Erythroblast (primary cell): ENCODE measurements at regions not wholly inside any gene's neighbourhood (a gene's known extent, or its start where the extent isn't known, plus 50 kb on each side); places are given as distances from the start of the nearest gene placed in this dataset.

Experiments
- DNase-seq, 2 experiments: peaks; one replicate each; lab custom pipeline; 2025; lab: John Stamatoyannopoulos, UW
- GATA1 ChIP-seq: IDR thresholded peaks from 2 replicates; pipeline ENCODE4 v1.6.1; 2011; ENCODE audit warnings: low read depth, mild to moderate bottlenecking, control low read depth, low read length, moderate library complexity
- POLR2A ChIP-seq: IDR thresholded peaks from 2 replicates; pipeline ENCODE4 v1.6.1; 2011; ENCODE audit warnings: mild to moderate bottlenecking, low read length

GRCh38 chr20:18979132-18979531, 165.5 kb downstream of the SCP2D1 start:
- no peak for DNase-seq
- TF ChIP-seq GATA1 (no peak), POLR2A (no peak)

GRCh38 chr20:18981962-18982539, 168.5 kb downstream of the SCP2D1 start:
- TF ChIP-seq POLR2A (no peak), GATA1 (no peak)
- no peak for DNase-seq

GRCh38 chr20:18983796-18984195, 170.2 kb downstream of the SCP2D1 start:
- no peak for DNase-seq
- TF ChIP-seq POLR2A (no peak), GATA1 (no peak)

- no peak for DNase-seq
These were observed 170.9 kb downstream of the SCP2D1 start for GRCh38 chr20:18984238-18985200.

GRCh38 chr20:18985551-18985950, 172.0 kb downstream of the SCP2D1 start:
- no peak for DNase-seq
- no peak for TF ChIP-seq GATA1
- no peak for TF ChIP-seq POLR2A

More at GRCh38 chr20:18984238-18985200, 170.9 kb downstream of the SCP2D1 start:
- TF ChIP-seq POLR2A (no peak), GATA1 (no peak)

GRCh38 chr20:18986146-18986830, 172.7 kb downstream of the SCP2D1 start:
- TF ChIP-seq GATA1 (no peak), POLR2A (no peak)
- DNase-seq: no peak

GRCh38 chr20:18986895-18987580, 173.5 kb downstream of the SCP2D1 start:
- TF ChIP-seq GATA1 (no peak), POLR2A (no peak)
- DNase-seq: no peak

GRCh38 chr20:18987781-18988360, 174.3 kb downstream of the SCP2D1 start:
- no peak for TF ChIP-seq GATA1
- TF ChIP-seq POLR2A: no peak

GRCh38 chr20:18988701-18989100, 175.1 kb downstream of the SCP2D1 start:
- no peak for TF ChIP-seq GATA1
- no peak for TF ChIP-seq POLR2A
- no peak for DNase-seq

More at GRCh38 chr20:18987781-18988360, 174.3 kb downstream of the SCP2D1 start:
- DNase-seq: no peak

DNA sequence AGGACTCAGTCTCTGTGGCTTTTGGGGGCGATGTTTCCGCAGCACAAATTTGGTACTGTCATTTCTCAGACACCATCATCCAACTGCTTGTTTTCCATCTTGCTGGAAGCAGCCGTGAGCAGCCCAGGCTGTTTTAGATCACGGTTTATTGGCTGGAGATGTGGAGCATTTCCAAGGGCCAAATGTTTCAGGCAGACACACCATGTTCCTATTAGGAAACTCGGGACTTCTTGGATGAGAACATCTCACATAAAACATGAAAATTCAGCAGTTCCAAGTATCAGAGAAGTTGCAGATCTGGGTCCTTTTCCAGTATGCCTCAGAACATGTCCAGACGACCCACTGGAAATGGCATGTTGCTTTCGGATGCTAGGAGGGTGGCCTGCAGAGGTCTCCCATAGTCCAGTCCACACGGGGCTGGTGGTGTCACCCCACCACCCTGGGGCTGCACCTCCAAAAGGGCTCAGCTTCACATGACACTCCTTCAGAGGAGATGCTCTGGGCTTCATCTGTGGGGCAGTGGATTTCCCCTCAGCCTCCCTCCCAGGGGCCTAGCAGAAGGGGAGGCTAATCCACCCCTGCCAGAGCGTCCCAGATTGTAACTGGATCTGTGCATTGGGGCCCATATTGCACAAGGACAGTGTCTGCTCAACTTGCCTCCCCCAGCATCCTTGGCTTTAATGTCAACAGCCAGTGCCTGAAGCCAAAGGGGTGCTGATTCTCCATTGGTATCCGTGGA, 176.3 kb downstream of the SCP2D1 start:
- TF ChIP-seq GATA1 (no peak), POLR2A (no peak)
- no peak for DNase-seq

GRCh38 chr20:18991012-18991411, 177.4 kb downstream of the SCP2D1 start:
- DNase-seq: no peak
- TF ChIP-seq POLR2A (no peak), GATA1 (no peak)

DNA sequence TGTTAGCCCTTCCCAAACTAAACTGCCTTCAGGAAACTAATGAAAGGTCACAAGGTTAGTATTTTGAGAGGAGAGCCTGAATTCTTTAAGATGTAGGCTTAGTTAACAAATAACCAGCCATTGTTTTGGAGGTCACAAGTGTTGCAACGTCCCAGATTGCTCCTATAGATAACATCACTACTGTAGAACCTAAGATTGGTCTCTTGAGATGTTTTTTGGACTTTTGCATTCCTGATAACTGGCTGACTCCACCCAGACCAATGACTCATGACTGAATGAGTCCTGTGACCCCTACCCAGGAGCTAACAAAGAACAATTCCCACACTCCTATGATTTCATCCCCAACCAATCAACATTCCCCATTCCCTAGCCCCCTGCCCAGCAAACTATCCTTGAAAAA, 178.8 kb downstream of the SCP2D1 start:
- no peak for DNase-seq
- TF ChIP-seq POLR2A (no peak), GATA1 (no peak)

DNA sequence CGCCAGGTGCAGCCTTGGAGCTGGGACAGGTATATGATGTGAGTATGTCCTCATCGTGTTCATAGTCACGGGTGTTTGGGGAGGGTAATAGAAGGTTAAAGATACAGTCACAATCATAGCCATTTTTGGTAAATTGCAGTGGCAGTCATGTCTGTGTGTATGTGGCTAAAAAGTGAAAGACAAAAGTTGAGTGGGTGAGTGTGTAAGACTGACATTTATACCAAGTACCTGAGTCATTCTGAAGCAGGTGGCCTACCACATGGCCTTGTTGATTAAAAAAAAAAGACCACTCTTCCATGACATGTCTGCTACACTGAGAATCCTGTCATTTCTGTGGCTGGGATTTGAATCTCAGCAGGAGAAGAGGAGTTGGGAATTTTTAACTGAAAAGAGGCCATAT, 181.9 kb downstream of the SCP2D1 start:
- TF ChIP-seq GATA1 (no peak), POLR2A (no peak)

More for the DNA sequence above, 181.9 kb downstream of the SCP2D1 start:
- no peak for DNase-seq
